Spinal cord (tissue), 9 donors: ENCODE measurements at regions not wholly inside any gene's neighbourhood (a gene's known extent, or its start where the extent isn't known, plus 50 kb on each side); places are given as distances from the start of the nearest gene placed in this dataset.
A peak's percentile ranks its signal among the peaks of the same experiment; 100 is the strongest.

Experiments used
- DNase-seq, 6 donors: peaks; one replicate each; pipeline versions ENCODE4 v3.0.0 to v3.0.0-alpha.2; 2013 to 2015; ENCODE audit warnings: low spot score in 6 of 6, low read depth in 4 of 6
- H3K27ac ChIP-seq: one replicate; pipeline ENCODE4 v1.5.1; 2013; ENCODE audit warnings: low read depth, low read length, control low read depth
- H3K27me3 ChIP-seq: one replicate; pipeline ENCODE4 v1.6.1; 2013; ENCODE audit warnings: low read length; ENCODE audit not compliant: control insufficient read depth, insufficient read depth
- H3K36me3 ChIP-seq: one replicate; pipeline ENCODE4 v1.6.1; 2013; ENCODE audit warnings: low read length; ENCODE audit not compliant: control insufficient read depth, insufficient read depth
- H3K4me1 ChIP-seq: one replicate; pipeline ENCODE4 v1.6.1; 2013; ENCODE audit warnings: low read length; ENCODE audit not compliant: control insufficient read depth, insufficient read depth
- H3K4me3 ChIP-seq: one replicate; pipeline ENCODE4 v1.5.1; 2013; ENCODE audit warnings: low read depth, low read length, control low read depth
- H3K9me3 ChIP-seq: one replicate; pipeline ENCODE4 v1.6.1; 2013; ENCODE audit warnings: low read length; ENCODE audit not compliant: control insufficient read depth, insufficient read depth
- WGBS: methylation state at CpG from one replicate; pipeline ENCODE4 v1.1.5; 2013; ENCODE audit warnings: missing lambda C conversion rate; ENCODE audit not compliant: insufficient coverage; 5-methylcytosine and 5-hydroxymethylcytosine counted together
- donor health status: healthy.

DNA sequence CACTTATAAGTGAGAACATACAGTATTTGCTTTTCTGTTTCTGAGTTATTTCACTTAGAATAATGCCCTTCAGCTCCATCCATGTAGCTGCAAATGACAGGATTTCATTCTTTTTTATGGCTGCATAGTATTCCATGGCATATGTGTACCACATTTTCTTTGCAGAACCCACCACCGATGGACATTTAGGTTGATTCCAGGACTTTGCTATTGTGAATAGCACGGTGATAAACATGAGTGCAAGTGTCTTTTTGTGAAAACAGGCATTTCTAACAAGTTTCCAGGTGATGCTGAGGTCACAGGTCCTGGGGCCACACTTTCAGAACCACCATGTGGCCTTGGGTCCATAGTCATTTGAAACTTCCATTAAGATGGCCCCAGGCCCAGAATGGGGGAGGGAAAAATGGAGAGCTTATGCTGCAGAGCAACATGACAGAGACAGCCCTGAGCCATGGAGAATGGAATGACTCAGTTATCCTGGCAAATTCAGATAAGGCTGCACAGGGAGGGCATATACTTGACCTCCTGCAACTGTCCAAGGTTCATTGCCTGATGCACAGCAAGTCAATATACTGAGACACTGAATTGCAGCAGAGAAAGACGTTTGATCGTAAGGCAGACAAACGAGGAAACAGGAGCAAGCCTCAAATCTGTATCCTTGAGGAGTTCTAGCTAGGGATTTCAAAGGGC is 248.0 kb upstream of the GALNT17 start:
- no peaks in the 10 kb centered on the region for H3K4me1 ChIP-seq
- WGBS = 46% methylated on average over 3 of the region's 5 CpGs

DNA sequence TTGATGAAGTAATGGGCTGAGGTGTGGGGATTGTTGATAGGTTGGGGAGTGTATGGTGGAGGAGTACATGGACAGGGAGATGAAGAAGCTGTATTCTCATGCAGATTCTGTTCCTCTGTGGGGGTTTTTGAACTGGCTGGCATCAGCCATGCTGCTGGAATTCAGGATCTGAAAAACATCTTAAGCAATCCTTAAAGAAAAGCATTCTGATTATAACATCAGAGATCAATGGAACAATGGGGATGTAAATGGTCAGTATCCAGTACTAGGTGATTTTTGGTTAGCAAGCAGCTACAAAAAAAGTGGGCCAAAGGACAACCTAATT is 247.5 kb upstream of the GALNT17 start:
- Histone ChIP-seq H3K27ac (no peak overlapping the region), H3K36me3 (no peaks in the 10 kb centered on the region), H3K27me3 (no peaks in the 10 kb centered on the region), H3K4me3 (no peak overlapping the region), H3K4me1 (no peaks in the 10 kb centered on the region), H3K9me3 (no peaks in the 10 kb centered on the region)
- no peak for DNase-seq

More for the DNA sequence above, 248.0 kb upstream of the GALNT17 start:
- no peak for DNase-seq
- H3K36me3 ChIP-seq = no peaks in the 10 kb centered on the region
- no peaks in the 10 kb centered on the region for H3K27me3 ChIP-seq
- H3K4me3 ChIP-seq = no peak overlapping the region
- no peak overlapping the region for H3K27ac ChIP-seq
- no peaks in the 10 kb centered on the region for H3K9me3 ChIP-seq

DNA sequence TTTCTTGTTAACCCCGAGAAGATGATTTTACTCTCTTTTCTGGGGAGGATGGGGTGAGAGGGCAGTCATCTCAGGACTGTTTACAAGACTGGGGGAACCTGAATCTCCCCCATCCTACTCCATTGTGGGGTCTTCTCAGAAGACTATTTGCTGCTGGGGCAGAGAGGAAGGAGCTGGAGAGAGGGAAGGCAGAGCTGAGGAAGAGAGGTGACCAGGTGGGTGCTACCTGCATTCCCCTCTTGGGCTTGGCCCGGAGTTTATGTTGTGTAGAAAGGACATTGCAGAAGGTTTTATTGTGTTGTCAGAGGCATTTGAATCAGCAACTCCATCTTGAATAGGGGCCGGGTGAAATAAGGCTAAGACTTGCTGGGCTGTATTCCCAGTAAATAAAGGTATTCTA is 247.1 kb upstream of the GALNT17 start:
- 84% methylated on average over 2 of the region's 3 CpGs for WGBS
- DNase-seq = no peak
- no peaks in the 10 kb centered on the region for H3K4me1 ChIP-seq
- H3K9me3 ChIP-seq = no peaks in the 10 kb centered on the region
- H3K4me3 ChIP-seq = no peak overlapping the region
- H3K27ac ChIP-seq = no peak overlapping the region
- H3K36me3 ChIP-seq = no peaks in the 10 kb centered on the region
- no peaks in the 10 kb centered on the region for H3K27me3 ChIP-seq

DNA sequence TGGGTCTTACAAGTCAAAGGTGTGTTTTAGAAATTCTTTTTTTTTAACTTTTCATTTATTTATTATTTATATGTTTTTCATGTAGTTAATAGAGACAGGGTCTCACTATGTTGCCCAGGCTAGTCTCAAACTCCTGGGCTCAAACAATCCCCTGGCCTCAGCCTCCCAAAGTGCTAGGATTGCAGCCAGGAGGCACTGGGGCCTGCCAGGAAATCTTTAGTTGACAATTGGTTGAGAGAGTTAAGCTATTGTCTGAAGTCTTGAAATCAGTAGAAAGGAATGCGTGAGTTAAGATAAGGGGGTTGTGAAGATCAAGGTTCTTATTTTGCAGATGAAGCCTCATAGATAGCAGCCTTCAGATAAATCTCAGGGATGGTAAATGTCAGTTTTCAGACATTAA is 245.4 kb upstream of the GALNT17 start:
- H3K9me3 ChIP-seq = peaks cover 2% of the 10 kb centered on the region
- H3K36me3 ChIP-seq = no peaks in the 10 kb centered on the region
- H3K27ac ChIP-seq = no peak overlapping the region
- WGBS = 75% methylated on average over 1 of the region's 1 CpG
- H3K27me3 ChIP-seq = no peaks in the 10 kb centered on the region
- no peak overlapping the region for H3K4me3 ChIP-seq
- H3K4me1 ChIP-seq = no peaks in the 10 kb centered on the region
- DNase-seq = no peak

DNA sequence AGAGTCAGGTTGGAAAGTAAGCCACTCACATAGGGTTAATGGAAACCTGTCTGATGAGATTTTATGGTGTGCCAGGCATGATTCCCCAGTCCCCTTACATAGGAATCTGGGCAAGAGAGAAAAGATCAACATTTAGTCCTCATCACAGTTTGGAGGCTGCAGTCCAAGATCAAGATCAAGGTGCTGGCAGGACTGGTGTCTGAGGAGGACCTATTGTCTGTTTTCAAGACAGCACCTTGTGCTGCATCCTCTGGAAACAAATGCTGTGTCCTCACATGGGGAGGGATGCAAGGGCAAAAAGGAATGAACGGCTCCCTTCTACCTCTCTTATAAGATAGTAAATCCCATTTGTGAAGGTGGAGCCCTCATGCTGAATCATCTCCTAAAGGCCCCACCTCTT is 244.8 kb upstream of the GALNT17 start:
- Histone ChIP-seq H3K36me3 (no peaks in the 10 kb centered on the region), H3K4me3 (no peak overlapping the region), H3K27me3 (no peaks in the 10 kb centered on the region), H3K9me3 (peaks cover 2% of the 10 kb centered on the region), H3K27ac (no peak overlapping the region), H3K4me1 (no peaks in the 10 kb centered on the region)
- no peak for DNase-seq
- no CpG with 5 or more reads among the region's 1 CpG for WGBS

DNA sequence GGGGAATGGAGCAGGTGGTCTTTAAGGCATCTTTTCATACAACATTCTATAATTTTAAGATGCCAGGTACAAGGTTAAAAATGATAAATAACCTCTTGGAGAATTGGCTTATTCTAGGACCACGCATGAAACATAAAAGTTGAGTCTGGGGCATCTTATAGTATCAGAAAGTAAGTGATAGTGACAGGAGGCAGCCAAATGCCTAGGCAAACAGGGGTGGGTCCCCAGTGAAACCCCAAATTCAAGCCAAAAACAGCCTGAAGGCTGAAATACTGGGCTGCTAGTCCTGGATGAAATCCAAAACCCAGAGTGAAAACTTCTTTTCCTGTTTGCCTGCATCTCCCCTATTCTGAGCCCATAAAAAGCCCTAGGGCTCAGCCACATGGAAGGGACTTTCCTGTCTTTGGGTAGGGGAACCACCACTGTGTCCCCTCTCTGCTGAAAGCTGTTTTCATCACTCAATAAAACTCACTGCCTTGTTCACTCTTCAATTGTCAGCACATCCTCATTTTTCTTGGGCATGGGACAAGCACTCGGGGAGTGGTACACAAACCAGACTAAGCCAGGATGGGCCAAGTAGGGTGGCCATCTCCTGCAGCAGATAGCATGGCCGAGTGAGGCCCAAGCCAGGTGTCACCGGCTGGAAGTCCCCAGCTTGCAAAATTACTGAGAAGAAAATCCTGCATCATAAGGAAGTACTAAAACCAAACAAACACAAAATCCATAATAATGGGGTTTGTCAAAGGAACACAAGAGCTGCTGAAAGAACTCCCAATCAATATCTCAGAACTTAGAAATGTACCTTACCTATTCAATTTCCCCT is 241.6 kb upstream of the GALNT17 start:
- no peaks in the 10 kb centered on the region for H3K4me1 ChIP-seq
- H3K27ac ChIP-seq = no peak overlapping the region
- H3K36me3 ChIP-seq = no peaks in the 10 kb centered on the region
- 67% methylated on average over 3 of the region's 4 CpGs for WGBS
- no peaks in the 10 kb centered on the region for H3K27me3 ChIP-seq
- DNase-seq = no peak
- peaks cover 2% of the 10 kb centered on the region for H3K9me3 ChIP-seq
- no peak overlapping the region for H3K4me3 ChIP-seq

DNA sequence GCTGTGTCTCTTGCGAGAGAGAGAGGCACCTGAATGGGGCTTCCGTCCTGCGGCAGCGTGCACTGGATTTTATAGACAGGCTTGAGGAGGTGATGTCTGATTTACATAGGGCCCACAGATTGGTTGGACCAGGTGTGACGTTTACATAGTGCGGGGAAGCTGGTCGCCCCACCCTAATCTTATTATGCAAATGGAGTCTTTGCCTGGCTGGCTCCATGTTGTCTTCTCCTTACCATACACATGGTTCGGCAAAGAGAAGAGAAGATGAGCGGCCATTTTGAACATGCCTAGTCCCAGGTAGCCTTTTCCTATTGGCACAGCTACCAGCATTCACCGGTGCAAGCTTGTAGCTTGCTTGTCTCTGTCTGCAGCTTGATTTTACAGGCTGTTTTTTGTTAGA is 238.5 kb upstream of the GALNT17 start:
- peaks cover 2% of the 10 kb centered on the region for H3K9me3 ChIP-seq
- no peaks in the 10 kb centered on the region for H3K4me1 ChIP-seq
- no peak overlapping the region for H3K27ac ChIP-seq
- H3K4me3 ChIP-seq = no peak overlapping the region
- 98% methylated on average over 6 of the region's 10 CpGs for WGBS
- H3K27me3 ChIP-seq = no peaks in the 10 kb centered on the region
- DNase-seq = no peak
- no peaks in the 10 kb centered on the region for H3K36me3 ChIP-seq

DNA sequence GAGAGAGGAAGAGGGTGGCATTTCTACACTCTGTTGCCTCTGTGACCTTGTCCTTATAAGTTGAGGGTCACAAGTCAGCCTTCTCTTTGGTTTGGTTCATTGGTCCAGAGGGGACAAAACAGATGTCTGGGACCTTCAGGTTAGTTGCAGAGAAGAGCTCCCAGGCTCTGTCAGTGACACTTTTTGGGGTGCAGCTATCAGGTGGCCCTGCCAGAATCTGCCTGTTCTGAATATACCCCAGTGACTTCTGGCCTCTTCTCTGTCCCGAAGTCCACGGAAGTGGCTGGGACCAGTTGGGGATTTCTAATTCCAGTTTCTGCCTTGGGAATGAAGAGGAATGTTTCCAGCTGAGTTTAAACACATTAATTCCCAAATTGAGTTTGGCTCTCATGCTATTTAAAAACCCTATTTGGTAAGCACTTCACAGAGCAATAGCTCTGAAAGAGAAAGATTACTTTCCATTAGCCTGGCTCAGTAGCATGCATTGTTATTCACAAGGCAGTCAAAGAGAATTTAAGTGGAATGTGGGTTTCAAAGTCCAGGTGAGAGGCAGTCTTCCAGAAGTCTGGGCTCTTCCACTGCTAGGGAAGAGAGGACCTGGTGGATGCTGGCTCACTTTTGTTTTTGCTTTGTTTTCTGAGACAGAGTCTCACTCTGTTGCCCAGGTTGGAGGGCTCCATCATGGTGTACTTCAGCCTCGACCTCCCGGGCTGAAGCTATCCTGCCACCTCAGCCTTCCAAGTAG is 237.8 kb upstream of the GALNT17 start:
- H3K27me3 ChIP-seq = no peaks in the 10 kb centered on the region
- H3K27ac ChIP-seq = no peak overlapping the region
- H3K4me3 ChIP-seq = no peak overlapping the region
- no peaks in the 10 kb centered on the region for H3K36me3 ChIP-seq
- no peaks in the 10 kb centered on the region for H3K4me1 ChIP-seq
- WGBS = 85% methylated on average over 2 of the region's 4 CpGs
- DNase-seq = peak in 4 of 6 donors; percentile 5 to 79 (median 6)
- H3K9me3 ChIP-seq = peaks cover 2% of the 10 kb centered on the region

DNA sequence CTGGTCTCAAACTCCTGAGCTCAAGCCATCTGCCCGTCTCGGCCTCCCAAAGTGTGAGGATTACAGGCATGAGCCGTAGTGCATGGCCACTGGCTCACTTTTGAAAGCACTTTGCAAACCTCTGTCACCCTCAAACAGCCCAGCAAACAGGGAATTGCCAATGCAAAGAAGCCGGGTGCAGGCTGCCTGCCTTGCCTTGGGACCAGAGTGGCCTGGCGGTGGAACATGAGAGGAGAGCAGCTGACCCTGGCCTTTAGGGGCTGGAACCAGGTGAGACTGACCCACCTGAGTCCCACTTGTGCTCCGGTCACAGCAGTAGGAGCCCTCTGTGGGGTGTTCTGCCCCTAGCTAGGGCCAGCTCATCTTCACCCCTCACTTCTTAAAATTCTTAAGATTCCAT is 237.1 kb upstream of the GALNT17 start:
- no peaks in the 10 kb centered on the region for H3K4me1 ChIP-seq
- no peak for DNase-seq
- H3K4me3 ChIP-seq = no peak overlapping the region
- 89% methylated on average over 6 of the region's 6 CpGs for WGBS
- no peaks in the 10 kb centered on the region for H3K27me3 ChIP-seq
- no peaks in the 10 kb centered on the region for H3K36me3 ChIP-seq
- H3K27ac ChIP-seq = no peak overlapping the region
- peaks cover 2% of the 10 kb centered on the region for H3K9me3 ChIP-seq
